H9 (cell line): ENCODE measurements at regions not wholly inside any gene's neighbourhood (a gene's known extent, or its start where the extent isn't known, plus 50 kb on each side); places are given as distances from the start of the nearest gene placed in this dataset.

Source experiments
- DNase-seq: peaks from one replicate; pipeline ENCODE4 v3.0.0-alpha.2; 2017
- H2AFZ ChIP-seq: one replicate; pipeline ENCODE4 v1.6.1; 2013; ENCODE audit warnings: mild to moderate bottlenecking, low read length, control low read depth, moderate library complexity
- H2AK5ac ChIP-seq: 2 replicates; pipeline ENCODE4 v1.6.1; 2013; ENCODE audit warnings: low read length, control low read depth, mixed read lengths; ENCODE audit not compliant: insufficient read length
- H2BK120ac ChIP-seq: one replicate; pipeline ENCODE4 v1.6.1; 2013; ENCODE audit warnings: low read depth, mild to moderate bottlenecking, low read length, control low read depth, inconsistent platforms; ENCODE audit not compliant: poor library complexity, severe bottlenecking
- H2BK12ac ChIP-seq: 2 replicates; pipeline ENCODE4 v1.6.1; 2013; ENCODE audit warnings: low read length, control low read depth, mixed read lengths, low read depth; ENCODE audit not compliant: insufficient read length
- H2BK15ac ChIP-seq: 2 replicates; pipeline ENCODE4 v1.6.1; 2013; ENCODE audit warnings: low read depth, low read length, control low read depth
- H2BK20ac ChIP-seq: one replicate; pipeline ENCODE4 v1.6.1; 2013; ENCODE audit warnings: low read depth, mild to moderate bottlenecking, low read length, control low read depth, inconsistent platforms; ENCODE audit not compliant: poor library complexity, severe bottlenecking
- H2BK5ac ChIP-seq: 2 replicates; pipeline ENCODE4 v1.6.1; 2013; ENCODE audit warnings: low read length, control low read depth, mixed read lengths; ENCODE audit not compliant: insufficient read length
- H3K14ac ChIP-seq: 2 replicates; pipeline ENCODE4 v1.6.1; 2013; ENCODE audit warnings: low read length, control low read depth; ENCODE audit not compliant: insufficient read depth
- H3K18ac ChIP-seq: 2 replicates; pipeline ENCODE4 v1.6.1; 2013; ENCODE audit warnings: low read depth, mild to moderate bottlenecking, mixed read lengths, low read length, control low read depth; ENCODE audit not compliant: insufficient read length
- H3K23ac ChIP-seq: 2 replicates; pipeline ENCODE4 v1.6.1; 2013; ENCODE audit warnings: low read length, control low read depth, mixed read lengths, low read depth; ENCODE audit not compliant: insufficient read length
- H3K23me2 ChIP-seq: 2 replicates; pipeline ENCODE4 v1.6.1; 2013; ENCODE audit warnings: low read depth, mild to moderate bottlenecking, mixed read lengths, low read length, control low read depth; ENCODE audit not compliant: insufficient read length, poor library complexity, severe bottlenecking
- H3K27ac ChIP-seq: 2 replicates; pipeline ENCODE4 v1.5.1; 2013; ENCODE audit warnings: low read length, control low read depth, mixed read lengths, low read depth; ENCODE audit not compliant: insufficient read length
- H3K27me3 ChIP-seq: 2 replicates; pipeline ENCODE4 v1.6.1; 2013; ENCODE audit warnings: low read length, control low read depth, inconsistent platforms; ENCODE audit not compliant: insufficient read depth
- H3K4ac ChIP-seq: 2 replicates; pipeline ENCODE4 v1.6.1; 2013; ENCODE audit warnings: low read depth, mild to moderate bottlenecking, control low read depth, inconsistent platforms, low read length, moderate library complexity
- H3K4me1 ChIP-seq: 2 replicates; pipeline ENCODE4 v1.6.1; 2013; ENCODE audit warnings: low read length, control low read depth, inconsistent platforms; ENCODE audit not compliant: insufficient read depth
- H3K4me2 ChIP-seq: 2 replicates; pipeline ENCODE4 v1.6.1; 2013; ENCODE audit warnings: low read length, control low read depth, mixed read lengths; ENCODE audit not compliant: insufficient read length, insufficient read depth
- H3K56ac ChIP-seq: 2 replicates; pipeline ENCODE4 v1.6.1; 2013; ENCODE audit warnings: low read depth, mild to moderate bottlenecking, mixed read lengths, low read length, control low read depth; ENCODE audit not compliant: insufficient read length
- H3K79me1 ChIP-seq: 2 replicates; pipeline ENCODE4 v1.6.1; 2013; ENCODE audit warnings: low read depth, mild to moderate bottlenecking, moderate library complexity, low read length, control low read depth, inconsistent platforms; ENCODE audit not compliant: insufficient read depth, poor library complexity, severe bottlenecking
- H3K79me2 ChIP-seq: 2 replicates; pipeline ENCODE4 v1.6.1; 2013; ENCODE audit warnings: low read length, control low read depth, inconsistent platforms; ENCODE audit not compliant: insufficient read depth
- H3K9ac ChIP-seq: 2 replicates; pipeline ENCODE4 v1.6.1; 2013; ENCODE audit warnings: low read length, control low read depth, mixed read lengths; ENCODE audit not compliant: insufficient read length; ENCODE audit errors: extremely low read depth
- H3K9me3 ChIP-seq: one replicate; pipeline ENCODE4 v1.6.1; 2013; ENCODE audit warnings: low read depth, low read length, inconsistent platforms; ENCODE audit not compliant: control insufficient read depth
- H3T11ph ChIP-seq: one replicate; pipeline ENCODE4 v1.6.1; 2013; ENCODE audit warnings: mild to moderate bottlenecking, low read length, control low read depth, inconsistent platforms
- H4K20me1 ChIP-seq: one replicate; pipeline ENCODE4 v1.6.1; 2013; ENCODE audit not compliant: control insufficient read depth, insufficient read length, insufficient read depth
- H4K5ac ChIP-seq: 2 replicates; pipeline ENCODE4 v1.6.1; 2013; ENCODE audit warnings: low read depth, mild to moderate bottlenecking, mixed read lengths, low read length, control low read depth; ENCODE audit not compliant: insufficient read length
- H4K8ac ChIP-seq: replicated peaks from 2 replicates; pipeline ENCODE4 v1.6.1; 2013; ENCODE audit warnings: low read length, control low read depth, mixed read lengths, low read depth; ENCODE audit not compliant: insufficient read length
- H4K91ac ChIP-seq: 2 replicates; pipeline ENCODE4 v1.6.1; 2013; ENCODE audit warnings: low read depth, mild to moderate bottlenecking, moderate library complexity, mixed read lengths, low read length, control low read depth; ENCODE audit not compliant: insufficient read length
- H3K27ac Mint-ChIP-seq, 3 experiments: 2 replicates in 2 of 3; 3 replicates in 1 of 3; pipeline ENCODE4 v1.8.0; 2020 to 2021; ENCODE audit warnings: mixed read lengths in 3 of 3, mild to moderate bottlenecking in 1 of 3, moderate library complexity in 1 of 3
- H3K27me3 Mint-ChIP-seq: 2 replicates; pipeline ENCODE4 v1.8.0; 2021; ENCODE audit warnings: low read depth, mild to moderate bottlenecking, moderate library complexity, mixed read lengths
- H3K36me3 Mint-ChIP-seq, 3 experiments: 2 replicates in 2 of 3; 3 replicates in 1 of 3; pipeline ENCODE4 v1.8.0; 2020 to 2021; ENCODE audit warnings: low read depth in 3 of 3, mixed read lengths in 3 of 3; ENCODE audit not compliant: insufficient read depth in 1 of 3
- H3K4me1 Mint-ChIP-seq, 2 experiments: 2 replicates each; pipeline ENCODE4 v1.8.0; 2020; ENCODE audit warnings: mixed read lengths in 2 of 2
- H3K4me3 Mint-ChIP-seq, 2 experiments: 2 replicates in 1 of 2; 3 replicates in 1 of 2; pipeline ENCODE4 v1.8.0; 2020 to 2021; ENCODE audit warnings: mild to moderate bottlenecking in 2 of 2, mixed read lengths in 2 of 2, moderate library complexity in 1 of 2
- H3K9me3 Mint-ChIP-seq, 2 experiments: 2 replicates in 1 of 2; 3 replicates in 1 of 2; pipeline ENCODE4 v1.8.0; 2020; ENCODE audit warnings: mild to moderate bottlenecking in 2 of 2, mixed read lengths in 2 of 2, moderate library complexity in 1 of 2
- CTCF ChIP-seq: fragments of 200-600 bp; sonication (generic); conservative IDR thresholded peaks from 3 replicates; pipeline ENCODE4 v1.8.0; 2021; ENCODE audit warnings: antibody characterized with exemption, mild to moderate bottlenecking
- WGBS: extraction: QIAGEN DNeasy Blood & Tissue Kit; methylation state at CpG from one replicate; pipeline ENCODE4 v1.1.7; 2013; ENCODE audit warnings: missing lambda C conversion rate, low lambda C conversion rate, mixed read lengths; ENCODE audit not compliant: insufficient read length; ENCODE audit errors: extremely low coverage; 5-methylcytosine and 5-hydroxymethylcytosine counted together

DNA sequence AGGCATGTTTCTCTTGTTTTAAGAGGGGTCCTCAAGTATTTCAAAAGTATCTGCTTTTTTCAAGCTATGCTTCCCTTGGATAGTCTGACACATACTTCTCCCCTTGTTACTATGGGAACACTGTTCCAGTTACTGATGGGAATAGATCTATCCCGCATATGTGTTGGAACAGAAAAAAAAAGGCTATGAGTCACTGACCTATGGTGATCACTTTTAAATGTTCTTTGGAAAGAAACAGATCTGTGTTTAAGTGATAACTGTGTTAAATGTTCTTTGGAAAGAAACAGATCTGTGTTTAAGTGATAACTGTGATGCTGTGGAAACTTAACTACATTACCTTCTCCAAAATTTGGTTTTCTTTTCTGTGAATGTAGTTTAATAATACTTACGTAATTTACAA is 303.2 kb downstream of the TEX13C start:
- Histone ChIP-seq H3K4me1 (no peaks in the 10 kb centered on the region), H2BK15ac (no peak overlapping the region), H2BK5ac (no peak overlapping the region), H2BK120ac (no peak overlapping the region), H3K79me1 (no peaks in the 10 kb centered on the region), H3T11ph (no peak overlapping the region), H2AK5ac (no peak overlapping the region), H3K9ac (no peak overlapping the region), H2BK12ac (no peak overlapping the region), H3K56ac (no peak overlapping the region), H3K4me2 (no peak overlapping the region), H4K20me1 (no peaks in the 10 kb centered on the region), H3K27me3 (peaks cover 10% of the 10 kb centered on the region; the same call in 1 of the 2 replicates), H3K18ac (no peak overlapping the region), H2AFZ (no peak overlapping the region), H4K5ac (no peak overlapping the region), H2BK20ac (no peak overlapping the region), H3K79me2 (no peaks in the 10 kb centered on the region), H3K27ac (no peak overlapping the region), H3K23me2 (no peaks in the 10 kb centered on the region), H4K8ac (no peak overlapping the region), H3K23ac (no peak overlapping the region), H3K9me3 (no peaks in the 10 kb centered on the region), H3K14ac (no peak overlapping the region), H3K4ac (no peak overlapping the region), H4K91ac (no peak overlapping the region)
- Mint-ChIP-seq H3K9me3 (peaks cover 8 to 11% of the 10 kb centered on the region in 2 experiments), H3K27me3 (peaks cover 19% of the 10 kb centered on the region), H3K4me3 (no peak overlapping the region), H3K36me3 (no peaks in the 10 kb centered on the region; a peak in 1 of 7 replicates), H3K4me1 (peaks cover 5 to 8% of the 10 kb centered on the region in 2 experiments; a peak in 3 of 4 replicates), H3K27ac (no peak overlapping the region)
- TF ChIP-seq CTCF, result no peak
- no CpG with 5 or more reads among the region's 2 CpGs for WGBS
- no peak for DNase-seq
